Activated CD8-positive, alpha-beta T cell treated with anti-CD3 and anti-CD28 coated beads for 36 hours (primary cell): ENCODE measurements at regions not wholly inside any gene's neighbourhood (a gene's known extent, or its start where the extent isn't known, plus 50 kb on each side); places are given as distances from the start of the nearest gene placed in this dataset.

Experiments
- ATAC-seq: fragments of 200-7000 bp; cut with Tn5 transposase; one replicate; pipeline ENCODE4 v1.10.0; 2021; ENCODE audit warnings: mild to moderate bottlenecking, moderate library complexity
- CTCF ChIA-PET: fragments of 350-600 bp; sonication (Branson Sonifier 250); formaldehyde crosslinking; loops from one replicate; lab custom pipeline; 2021; ENCODE audit warnings: antibody characterized with exemption; lab: Charles Lee
- POLR2A ChIA-PET: fragments of 350-600 bp; sonication (Branson Sonifier 250); formaldehyde crosslinking; loops from one replicate; lab custom pipeline; 2021; ENCODE audit warnings: antibody characterized with exemption; lab: Charles Lee
- DNase-seq: peaks from one replicate; pipeline ENCODE4 v3.0.0-alpha.2; 2020
- H3K27ac Mint-ChIP-seq: one replicate; pipeline ENCODE4 v1.8.0; 2021; ENCODE audit warnings: mild to moderate bottlenecking, mixed read lengths
- H3K27me3 Mint-ChIP-seq: one replicate; pipeline ENCODE4 v1.8.0; 2021; ENCODE audit warnings: mixed read lengths
- H3K36me3 Mint-ChIP-seq: one replicate; pipeline ENCODE4 v1.8.0; 2021; ENCODE audit warnings: low read depth, mixed read lengths
- H3K4me1 Mint-ChIP-seq: one replicate; pipeline ENCODE4 v1.8.0; 2021; ENCODE audit warnings: low read depth, mixed read lengths
- H3K4me3 Mint-ChIP-seq: one replicate; pipeline ENCODE4 v1.8.0; 2021; ENCODE audit warnings: mild to moderate bottlenecking, moderate library complexity, mixed read lengths
- H3K9me3 Mint-ChIP-seq: one replicate; pipeline ENCODE4 v1.8.0; 2021; ENCODE audit warnings: mixed read lengths
- intact Hi-C: fragments of 100-400 bp; cut with micrococcal nuclease; formaldehyde crosslinking; loops from one replicate; pipeline ENCODE4 v1.10.0; 2022
- TF ChIP-seq, protein P1 (sequence below): fragments of 200-600 bp; IDR thresholded peaks from one replicate; pipeline ENCODE4 v1.8.0; 2022; ENCODE audit warnings: antibody characterized with exemption, mild to moderate bottlenecking

DNA sequence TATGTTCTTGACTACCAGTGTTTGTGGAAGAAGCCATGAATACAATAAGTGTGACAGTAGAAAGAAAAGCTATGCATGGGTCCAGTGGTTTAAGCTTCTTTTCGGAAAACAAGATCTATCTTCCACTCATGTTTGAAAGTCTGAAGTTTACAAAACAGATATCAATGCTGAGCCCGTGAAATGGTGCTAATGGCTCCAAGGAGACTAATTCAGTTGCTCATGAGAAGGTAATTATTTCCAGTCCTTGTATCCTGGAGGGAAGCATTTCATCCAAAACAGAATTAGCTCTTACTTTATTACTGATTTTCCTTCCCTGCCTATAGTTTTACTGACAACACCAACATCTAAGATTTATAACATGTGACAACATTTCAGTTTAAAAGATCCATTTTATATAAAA is 1364.9 kb downstream of the PCDH9 start:
- no peak for DNase-seq
- intact Hi-C loops = no loop called here
- Mint-ChIP-seq H3K36me3 (no peaks in the 10 kb centered on the region), H3K27ac (no peak overlapping the region), H3K4me3 (no peak overlapping the region), H3K9me3 (peaks cover 4% of the 10 kb centered on the region), H3K4me1 (no peaks in the 10 kb centered on the region), H3K27me3 (no peaks in the 10 kb centered on the region)
- CTCF ChIA-PET = no interaction called here
- POLR2A ChIA-PET = no interaction called here
- TF ChIP-seq, protein P1, sequence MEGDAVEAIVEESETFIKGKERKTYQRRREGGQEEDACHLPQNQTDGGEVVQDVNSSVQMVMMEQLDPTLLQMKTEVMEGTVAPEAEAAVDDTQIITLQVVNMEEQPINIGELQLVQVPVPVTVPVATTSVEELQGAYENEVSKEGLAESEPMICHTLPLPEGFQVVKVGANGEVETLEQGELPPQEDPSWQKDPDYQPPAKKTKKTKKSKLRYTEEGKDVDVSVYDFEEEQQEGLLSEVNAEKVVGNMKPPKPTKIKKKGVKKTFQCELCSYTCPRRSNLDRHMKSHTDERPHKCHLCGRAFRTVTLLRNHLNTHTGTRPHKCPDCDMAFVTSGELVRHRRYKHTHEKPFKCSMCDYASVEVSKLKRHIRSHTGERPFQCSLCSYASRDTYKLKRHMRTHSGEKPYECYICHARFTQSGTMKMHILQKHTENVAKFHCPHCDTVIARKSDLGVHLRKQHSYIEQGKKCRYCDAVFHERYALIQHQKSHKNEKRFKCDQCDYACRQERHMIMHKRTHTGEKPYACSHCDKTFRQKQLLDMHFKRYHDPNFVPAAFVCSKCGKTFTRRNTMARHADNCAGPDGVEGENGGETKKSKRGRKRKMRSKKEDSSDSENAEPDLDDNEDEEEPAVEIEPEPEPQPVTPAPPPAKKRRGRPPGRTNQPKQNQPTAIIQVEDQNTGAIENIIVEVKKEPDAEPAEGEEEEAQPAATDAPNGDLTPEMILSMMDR = no peak
- no peak for ATAC-seq

DNA sequence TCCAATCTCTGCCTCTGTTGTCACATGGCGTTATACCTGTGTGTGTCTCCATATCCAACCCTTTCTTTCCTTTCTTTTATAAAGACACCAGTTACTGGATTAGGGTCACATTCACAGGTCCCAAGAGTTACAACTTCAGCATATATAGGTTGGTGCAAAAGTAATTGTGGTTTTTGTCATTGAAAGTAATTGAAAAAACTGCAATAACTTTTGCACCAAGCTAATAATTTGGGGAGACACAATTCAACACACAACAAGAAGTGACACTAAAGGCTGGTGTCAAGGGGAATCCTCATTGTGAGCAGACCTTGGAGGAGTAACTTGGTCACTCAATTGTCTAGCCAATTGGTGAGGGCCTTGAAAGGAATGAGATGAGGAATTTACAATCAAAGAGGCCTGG is 1366.1 kb downstream of the PCDH9 start:
- POLR2A ChIA-PET = no interaction called here

DNA sequence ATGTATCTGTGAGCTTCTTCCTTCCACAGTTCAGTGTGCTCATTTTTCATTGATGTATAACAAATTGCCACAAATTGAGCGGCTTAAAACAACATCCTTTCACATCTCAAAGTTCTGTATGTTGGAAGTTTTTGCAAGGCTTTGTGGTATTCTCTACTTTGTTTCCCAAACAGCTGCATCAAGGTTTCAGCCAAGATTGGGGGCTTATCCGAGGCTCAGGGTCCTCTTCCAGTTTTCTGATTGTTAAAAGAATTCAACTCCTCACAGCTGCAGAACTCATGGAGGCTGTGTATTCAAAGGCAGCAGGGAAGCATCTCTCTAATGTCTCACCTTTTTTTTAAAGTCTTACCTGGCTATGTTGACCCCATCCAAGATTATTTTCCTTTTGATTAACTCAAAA is 1369.8 kb downstream of the PCDH9 start:
- Mint-ChIP-seq H3K27ac (no peak overlapping the region), H3K27me3 (no peaks in the 10 kb centered on the region), H3K36me3 (no peaks in the 10 kb centered on the region), H3K9me3 (no peaks in the 10 kb centered on the region), H3K4me3 (no peak overlapping the region), H3K4me1 (no peaks in the 10 kb centered on the region)
- TF ChIP-seq, protein P1 = no peak
- DNase-seq (no peak), ATAC-seq (no peak)
- intact Hi-C loops = no loop called here
- POLR2A ChIA-PET = no interaction called here
- CTCF ChIA-PET = no interaction called here

More for the DNA sequence above, 1366.1 kb downstream of the PCDH9 start:
- CTCF ChIA-PET = no interaction called here
- no peak for DNase-seq
- intact Hi-C loops = no loop called here
- Mint-ChIP-seq H3K4me1 (no peaks in the 10 kb centered on the region), H3K4me3 (no peak overlapping the region), H3K36me3 (no peaks in the 10 kb centered on the region), H3K9me3 (peaks cover 4% of the 10 kb centered on the region), H3K27ac (no peak overlapping the region), H3K27me3 (no peaks in the 10 kb centered on the region)
- TF ChIP-seq, protein P1 = no peak
- ATAC-seq = no peak

DNA sequence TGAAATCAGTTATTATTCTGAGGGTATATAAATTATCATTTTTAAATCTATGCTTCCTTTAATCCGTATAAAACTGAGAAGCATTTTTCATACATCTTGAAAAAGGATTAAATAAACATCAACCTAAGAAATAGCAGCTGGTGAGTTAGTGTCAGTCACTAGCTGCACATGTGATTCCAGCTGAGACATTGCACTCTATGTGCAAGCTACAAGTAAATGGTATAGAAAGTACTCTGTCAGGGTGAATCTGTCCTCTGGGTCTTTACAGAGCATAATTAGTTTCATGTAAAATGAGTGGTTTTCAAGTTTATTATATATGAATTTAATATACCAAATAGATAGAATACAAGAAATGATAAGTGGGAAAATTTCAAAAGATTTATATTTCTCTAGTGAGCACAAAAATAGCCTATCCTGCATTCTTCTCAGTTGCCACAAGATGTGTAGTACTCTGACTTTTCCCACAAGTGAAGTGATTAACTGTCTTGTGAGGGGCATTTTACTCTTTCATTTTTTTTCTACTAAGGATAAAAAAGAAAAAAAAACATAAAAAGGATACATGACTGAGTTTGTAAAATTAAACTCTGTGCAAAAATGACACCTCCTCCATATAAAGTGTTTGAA is 1372.1 kb downstream of the PCDH9 start:
- no peak for ATAC-seq
- DNase-seq = no peak
- intact Hi-C loops = no loop called here
- no peaks in the 10 kb centered on the region for H3K4me1 Mint-ChIP-seq
- no peak overlapping the region for H3K4me3 Mint-ChIP-seq
- POLR2A ChIA-PET = no interaction called here
- no peaks in the 10 kb centered on the region for H3K9me3 Mint-ChIP-seq
- no peak overlapping the region for H3K27ac Mint-ChIP-seq
- H3K36me3 Mint-ChIP-seq = no peaks in the 10 kb centered on the region
- TF ChIP-seq, protein P1 = no peak
- CTCF ChIA-PET = no interaction called here
- no peaks in the 10 kb centered on the region for H3K27me3 Mint-ChIP-seq

DNA sequence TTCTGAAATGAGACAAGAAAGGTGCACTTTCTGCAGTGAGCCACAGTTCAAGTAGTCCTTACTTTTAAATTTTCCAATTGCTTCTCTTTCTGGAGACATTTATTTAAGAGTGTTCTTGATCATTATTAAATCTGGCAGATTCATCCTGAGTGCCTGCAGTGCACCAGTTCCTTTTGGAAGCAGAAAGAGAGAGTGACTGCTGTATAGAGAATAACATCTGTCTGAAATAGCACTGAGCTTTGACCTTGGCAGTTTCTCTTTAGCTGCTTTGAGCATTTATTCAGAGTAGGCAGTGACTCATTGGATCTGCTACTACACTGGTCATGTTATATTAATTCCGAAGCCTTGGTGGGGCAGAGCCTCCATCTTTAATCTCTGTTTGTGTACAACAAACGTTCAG is 1373.7 kb downstream of the PCDH9 start:
- H3K27me3 Mint-ChIP-seq = no peaks in the 10 kb centered on the region
- no peaks in the 10 kb centered on the region for H3K9me3 Mint-ChIP-seq
- H3K4me3 Mint-ChIP-seq = no peak overlapping the region
- H3K27ac Mint-ChIP-seq = no peak overlapping the region
- H3K4me1 Mint-ChIP-seq = no peaks in the 10 kb centered on the region
- H3K36me3 Mint-ChIP-seq = no peaks in the 10 kb centered on the region
- TF ChIP-seq, protein P1 = no peak
- DNase-seq (no peak), ATAC-seq (no peak)
- intact Hi-C loops = no loop called here
- ChIA-PET POLR2A (no interaction called here), CTCF (no interaction called here)
